Left lung (tissue), 4 donors: ENCODE measurements at regions not wholly inside any gene's neighbourhood (a gene's known extent, or its start where the extent isn't known, plus 50 kb on each side); places are given as distances from the start of the nearest gene placed in this dataset.

Experiments
- ATAC-seq: fragments of 200-7000 bp; cut with Tn5 transposase; one replicate; pipeline ENCODE4 v1.9.1; 2020; ENCODE audit warnings: moderate library complexity
- DNase-seq, 4 donors: peaks; one replicate each; pipeline ENCODE4 v3.0.0-alpha.2; 2013 to 2020
- H3K27ac ChIP-seq, 2 donors: fragments of 200-600 bp; sonication (generic) in 1 of 2; one replicate each; pipeline versions ENCODE4 v1.5.0 to v1.8.0; 2020 to 2021
- H3K27me3 ChIP-seq, 2 donors: fragments of 200-600 bp; sonication (generic) in 1 of 2; one replicate each; pipeline versions ENCODE4 v1.5.0 to v1.8.0; 2020 to 2021
- H3K36me3 ChIP-seq, 2 donors: fragments of 200-600 bp; sonication (generic) in 1 of 2; one replicate each; pipeline versions ENCODE4 v1.5.0 to v1.8.0; 2020 to 2021
- H3K4me1 ChIP-seq, 2 donors: fragments of 200-600 bp; one replicate each; pipeline ENCODE4 v1.8.0; 2021
- H3K4me3 ChIP-seq, 2 donors: fragments of 200-600 bp; sonication (generic) in 1 of 2; one replicate each; pipeline versions ENCODE4 v1.5.0 to v1.8.0; 2020 to 2021; ENCODE audit warnings: mild to moderate bottlenecking in 1 of 2
- H3K9me3 ChIP-seq, 2 donors: fragments of 200-600 bp; sonication (generic) in 1 of 2; one replicate each; pipeline versions ENCODE4 v1.5.0 to v1.8.0; 2020 to 2021
- CTCF ChIP-seq, 2 donors: fragments of 200-600 bp; sonication (generic) in 1 of 2; IDR thresholded peaks; one replicate each; pipeline versions ENCODE4 v1.5.0 to v1.8.0; 2021; ENCODE audit warnings: antibody characterized with exemption in 2 of 2
- intact Hi-C, 2 donors: fragments of 100-400 bp; cut with DNase I; formaldehyde crosslinking; loops; one replicate each; pipeline versions ENCODE4 v1.11.2 to v1.14.2; 2022
- donor health status: DM: no; HTN: yes; CAD: no.
- donor health status: DM: no; HTN: no; CAD: no.

- no peak for TF ChIP-seq CTCF (IDR thresholded peaks at IDR 0.05)
- Histone ChIP-seq H3K36me3 (no peaks in the 10 kb centered on the region), H3K27me3 (no peaks in the 10 kb centered on the region), H3K4me3 (no peak overlapping the region), H3K27ac (no peak overlapping the region), H3K4me1 (no peaks in the 10 kb centered on the region), H3K9me3 (peaks cover 0 to 17% of the 10 kb centered on the region in 2 donors)
- intact Hi-C loops, result no loop called here
- ATAC-seq (no peak), DNase-seq (no peak)
These were observed 841.5 kb downstream of the SLC16A7 start for GRCh38 chr12:60437297-60437696.

- ATAC-seq, result no peak
- Histone ChIP-seq H3K4me3 (no peak overlapping the region), H3K27ac (no peak overlapping the region), H3K4me1 (no peaks in the 10 kb centered on the region), H3K36me3 (no peaks in the 10 kb centered on the region), H3K27me3 (no peaks in the 10 kb centered on the region), H3K9me3 (peaks cover 0 to 40% of the 10 kb centered on the region in 2 donors)
- intact Hi-C loops, result no loop called here
- no peak for DNase-seq
- no peak for TF ChIP-seq CTCF (IDR thresholded peaks at IDR 0.05)
These were observed 845.7 kb downstream of the SLC16A7 start for GRCh38 chr12:60441577-60441976.

- Histone ChIP-seq H3K27me3 (no peaks in the 10 kb centered on the region), H3K4me1 (no peaks in the 10 kb centered on the region), H3K4me3 (no peak overlapping the region), H3K36me3 (no peaks in the 10 kb centered on the region), H3K9me3 (no peaks in the 10 kb centered on the region), H3K27ac (no peak overlapping the region)
- DNase-seq (no peak), ATAC-seq (no peak)
- no peak for TF ChIP-seq CTCF (IDR thresholded peaks at IDR 0.05)
- intact Hi-C loops, result no loop called here
These were observed 855.6 kb downstream of the SLC16A7 start for GRCh38 chr12:60451457-60451856.

GRCh38 chr12:60465060-60465459 is 869.2 kb downstream of the SLC16A7 start:
- no peak for ATAC-seq
- intact Hi-C loops, result no loop called here

GRCh38 chr12:60468546-60468945 is 872.7 kb downstream of the SLC16A7 start:
- no peaks in the 10 kb centered on the region for H3K27me3 ChIP-seq
- no peak for DNase-seq
- H3K4me3 ChIP-seq, result no peak overlapping the region
- H3K9me3 ChIP-seq, result no peaks in the 10 kb centered on the region
- no peak for TF ChIP-seq CTCF (IDR thresholded peaks at IDR 0.05)
- no peak for ATAC-seq
- no peaks in the 10 kb centered on the region for H3K4me1 ChIP-seq
- H3K27ac ChIP-seq, result no peak overlapping the region
- intact Hi-C loops, result no loop called here
- H3K36me3 ChIP-seq, result no peaks in the 10 kb centered on the region

More at GRCh38 chr12:60465060-60465459, 869.2 kb downstream of the SLC16A7 start:
- TF ChIP-seq CTCF (IDR thresholded peaks at IDR 0.05), result no peak
- no peak for DNase-seq
- Histone ChIP-seq H3K27me3 (no peaks in the 10 kb centered on the region), H3K4me3 (no peak overlapping the region), H3K4me1 (no peaks in the 10 kb centered on the region), H3K9me3 (no peaks in the 10 kb centered on the region), H3K27ac (no peak overlapping the region), H3K36me3 (no peaks in the 10 kb centered on the region)
